ENCODE measurements at regions not wholly inside any gene's neighbourhood (a gene's known extent, or its start where the extent isn't known, plus 50 kb on each side); places are given as distances from the start of the nearest gene placed in this dataset.
A peak's percentile ranks its signal among the peaks of the same experiment; 100 is the strongest.
"Not testable (repeated sequence)": the region's sequence is repeated elsewhere in the genome, so short reads cannot be mapped to it uniquely, and the experiment has no call there.

- no peak for DNase-seq
Observed at GRCh38 chrX:7362111-7362510, 214.2 kb upstream of the PUDP start.

- no peak for DNase-seq
Observed at GRCh38 chrX:7351926-7352325, 204.0 kb upstream of the PUDP start.

- DNase-seq, result no peak
Observed at GRCh38 chrX:7347465-7347864, 199.5 kb upstream of the PUDP start.

- DNase-seq, result no peak
Observed at GRCh38 chrX:7346021-7346420, 198.1 kb upstream of the PUDP start.

- DNase-seq, result no peak
Observed at GRCh38 chrX:7343181-7343580, 195.2 kb upstream of the PUDP start.

GRCh38 chrX:7335816-7336362, 187.9 kb upstream of the PUDP start:
- not testable (repeated sequence) for DNase-seq

- no peak for DNase-seq
Observed at GRCh38 chrX:7334253-7334935, 186.4 kb upstream of the PUDP start.

GRCh38 chrX:7330971-7331746, 183.2 kb upstream of the PUDP start:
- no peak for DNase-seq

- DNase-seq, result no peak
Observed at GRCh38 chrX:7330556-7330955, 182.6 kb upstream of the PUDP start.

GRCh38 chrX:7318661-7319060, 170.7 kb upstream of the PUDP start:
- DNase-seq, result no peak

GRCh38 chrX:7318241-7318640, 170.3 kb upstream of the PUDP start:
- DNase-seq, result no peak

GRCh38 chrX:7316887-7317286, 168.9 kb upstream of the PUDP start:
- no peak for DNase-seq

GRCh38 chrX:7316280-7316679, 168.3 kb upstream of the PUDP start:
- DNase-seq, result no peak

- DNase-seq, result no peak
Observed at GRCh38 chrX:7314425-7314824, 166.5 kb upstream of the PUDP start.

GRCh38 chrX:7307720-7308119, 159.8 kb upstream of the PUDP start:
- no peak for DNase-seq

GRCh38 chrX:7294483-7294882, 146.5 kb upstream of the PUDP start:
- no peak for DNase-seq

GRCh38 chrX:7286168-7286837, 138.3 kb upstream of the PUDP start:
- no peak for DNase-seq

GRCh38 chrX:7285765-7286164, 137.8 kb upstream of the PUDP start:
- DNase-seq, result no peak

GRCh38 chrX:7283741-7284140, 135.8 kb upstream of the PUDP start:
- DNase-seq, result no peak

- no peak for DNase-seq
Observed at GRCh38 chrX:7280520-7280919, 132.6 kb upstream of the PUDP start.

- DNase-seq, result no peak
Observed at GRCh38 chrX:7272346-7272745, 124.4 kb upstream of the PUDP start.

GRCh38 chrX:7270933-7271332, 123.0 kb upstream of the PUDP start:
- no peak for DNase-seq

GRCh38 chrX:7269991-7270390, 122.0 kb upstream of the PUDP start:
- DNase-seq, result peak; percentile 2

- DNase-seq, result no peak
Observed at GRCh38 chrX:7269589-7269988, 121.6 kb upstream of the PUDP start.
